Neuronal stem cell (in vitro differentiated cells): ENCODE measurements at regions not wholly inside any gene's neighbourhood (a gene's known extent, or its start where the extent isn't known, plus 50 kb on each side); places are given as distances from the start of the nearest gene placed in this dataset.
"Not testable (repeated sequence)": the region's sequence is repeated elsewhere in the genome, so short reads cannot be mapped to it uniquely, and the experiment has no call there.

ENCODE experiments used
- DNase-seq: peaks from one replicate; pipeline ENCODE4 v3.0.0-alpha.2; 2013; ENCODE audit warnings: low spot score
- H2AFZ ChIP-seq: one replicate; pipeline ENCODE4 v1.6.1; 2013; ENCODE audit warnings: mild to moderate bottlenecking, low read length, inconsistent platforms
- H2AK5ac ChIP-seq: 2 replicates; pipeline ENCODE4 v1.6.1; 2013; ENCODE audit warnings: low read depth, mild to moderate bottlenecking, inconsistent platforms, low read length, moderate library complexity, mixed read lengths
- H2BK120ac ChIP-seq: 2 replicates; pipeline ENCODE4 v1.6.1; 2013; ENCODE audit warnings: low read depth, mild to moderate bottlenecking, inconsistent platforms, low read length, moderate library complexity, mixed read lengths
- H2BK12ac ChIP-seq: one replicate; pipeline ENCODE4 v1.6.1; 2013; ENCODE audit warnings: low read length, inconsistent platforms
- H2BK15ac ChIP-seq: 2 replicates; pipeline ENCODE4 v1.6.1; 2013; ENCODE audit warnings: mild to moderate bottlenecking, low read length, inconsistent platforms, mixed read lengths
- H2BK5ac ChIP-seq: one replicate; pipeline ENCODE4 v1.6.1; 2013; ENCODE audit warnings: inconsistent platforms, mild to moderate bottlenecking, low read length, moderate library complexity
- H3K14ac ChIP-seq: one replicate; pipeline ENCODE4 v1.6.1; 2013; ENCODE audit warnings: low read length, inconsistent platforms
- H3K18ac ChIP-seq: 2 replicates; pipeline ENCODE4 v1.6.1; 2013; ENCODE audit warnings: low read length, inconsistent platforms
- H3K23ac ChIP-seq: 2 replicates; pipeline ENCODE4 v1.6.1; 2013; ENCODE audit warnings: low read depth, mild to moderate bottlenecking, mixed read lengths, low read length, inconsistent platforms; ENCODE audit not compliant: poor library complexity
- H3K27ac ChIP-seq: replicated peaks from 3 replicates; pipeline ENCODE4 v1.5.1; 2013; ENCODE audit warnings: low read length, inconsistent platforms
- H3K27me3 ChIP-seq, 3 experiments: 2 replicates each; pipeline ENCODE4 v1.6.1; 2013; ENCODE audit warnings: low read length in 3 of 3, mild to moderate bottlenecking in 2 of 3, inconsistent platforms in 1 of 3, low read depth in 1 of 3, mixed read lengths in 1 of 3, moderate library complexity in 1 of 3; ENCODE audit not compliant: control insufficient read depth in 3 of 3, insufficient read depth in 3 of 3
- H3K36me3 ChIP-seq, 2 donors: replicated peaks in 1 of 2; 2 replicates each; pipeline ENCODE4 v1.6.1; 2013; ENCODE audit warnings: low read length in 2 of 2; ENCODE audit not compliant: control insufficient read depth in 2 of 2, insufficient read depth in 2 of 2
- H3K4ac ChIP-seq: 2 replicates; pipeline ENCODE4 v1.6.1; 2013; ENCODE audit warnings: inconsistent platforms, mild to moderate bottlenecking, low read length, moderate library complexity
- H3K4me1 ChIP-seq, 2 donors: 1 replicate in 1 of 2; 2 replicates in 1 of 2; pipeline ENCODE4 v1.6.1; 2013; ENCODE audit warnings: low read length in 2 of 2, low read depth in 1 of 2; ENCODE audit not compliant: control insufficient read depth in 2 of 2, insufficient read depth in 1 of 2
- H3K4me2 ChIP-seq: one replicate; pipeline ENCODE4 v1.6.1; 2013; ENCODE audit warnings: mild to moderate bottlenecking, low read length, inconsistent platforms; ENCODE audit not compliant: insufficient read depth, poor library complexity, severe bottlenecking
- H3K4me3 ChIP-seq, 2 donors: 2 replicates each; pipeline ENCODE4 v1.5.1; 2013; ENCODE audit warnings: low read length in 2 of 2, mild to moderate bottlenecking in 2 of 2, inconsistent platforms in 1 of 2, moderate library complexity in 1 of 2
- H3K79me1 ChIP-seq: one replicate; pipeline ENCODE4 v1.6.1; 2013; ENCODE audit warnings: low read depth, mild to moderate bottlenecking, inconsistent platforms, low read length, moderate library complexity
- H3K9ac ChIP-seq: one replicate; pipeline ENCODE4 v1.6.1; 2013; ENCODE audit warnings: mild to moderate bottlenecking, low read depth, low read length, inconsistent platforms; ENCODE audit not compliant: poor library complexity
- H3K9me3 ChIP-seq, 2 donors: replicated peaks in 1 of 2; 2 replicates each; pipeline versions ENCODE3 to v1.6.1; 2013; ENCODE audit warnings: low read length in 2 of 2, mild to moderate bottlenecking in 2 of 2, inconsistent platforms in 1 of 2, low read depth in 1 of 2, mixed read lengths in 1 of 2, moderate library complexity in 1 of 2; ENCODE audit not compliant: control insufficient read depth in 2 of 2, insufficient read depth in 1 of 2
- H4K8ac ChIP-seq: one replicate; pipeline ENCODE4 v1.6.1; 2013; ENCODE audit warnings: low read depth, mild to moderate bottlenecking, inconsistent platforms, low read length, moderate library complexity
- H4K91ac ChIP-seq: one replicate; pipeline ENCODE4 v1.6.1; 2013; ENCODE audit warnings: low read length, low read depth, mild to moderate bottlenecking, inconsistent platforms; ENCODE audit not compliant: poor library complexity
- WGBS, 2 donors: extraction: QIAGEN DNeasy Blood & Tissue Kit; methylation state at CpG; one replicate each; pipeline ENCODE4 v1.1.7; 2013; ENCODE audit warnings: missing lambda C conversion rate in 2 of 2, mixed read lengths in 1 of 2; ENCODE audit not compliant: insufficient read length in 2 of 2, insufficient replicate concordance in 1 of 2; ENCODE audit errors: extremely low coverage in 2 of 2; 5-methylcytosine and 5-hydroxymethylcytosine counted together

DNA sequence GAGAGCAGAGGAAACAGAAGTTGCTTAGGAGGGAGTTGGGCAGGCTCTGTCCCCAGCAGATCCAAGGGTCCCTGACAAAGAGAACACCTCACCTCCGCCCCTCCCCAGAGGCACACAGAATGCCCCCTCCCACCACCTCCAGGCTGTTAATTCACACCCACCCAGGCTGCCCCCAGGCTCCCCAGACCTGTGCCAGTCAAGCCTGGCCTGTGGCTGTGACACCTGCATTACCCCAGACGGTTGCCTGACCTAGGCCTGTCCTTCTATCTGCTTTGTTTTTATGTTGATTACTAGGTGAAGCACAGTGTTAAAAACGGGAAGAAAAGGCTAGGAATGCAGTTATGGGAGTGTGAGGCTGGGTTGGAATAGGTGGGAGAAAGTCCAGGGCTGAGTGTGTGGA is 250.8 kb upstream of the PLGLB2 start:
- not testable (repeated sequence) for H3K23ac ChIP-seq, H2BK120ac ChIP-seq, H2BK5ac ChIP-seq, H3K14ac ChIP-seq, H4K91ac ChIP-seq, H2BK15ac ChIP-seq, H2AK5ac ChIP-seq, H2BK12ac ChIP-seq, H3K36me3 ChIP-seq, H3K18ac ChIP-seq, H3K4me3 ChIP-seq, DNase-seq, H3K79me1 ChIP-seq, H4K8ac ChIP-seq, H3K9ac ChIP-seq, H3K27me3 ChIP-seq, H3K4ac ChIP-seq, H3K27ac ChIP-seq, H3K9me3 ChIP-seq, H2AFZ ChIP-seq, H3K4me2 ChIP-seq, H3K4me1 ChIP-seq
- WGBS, 2 donors: no CpG with 5 or more reads among the region's 3 CpGs

DNA sequence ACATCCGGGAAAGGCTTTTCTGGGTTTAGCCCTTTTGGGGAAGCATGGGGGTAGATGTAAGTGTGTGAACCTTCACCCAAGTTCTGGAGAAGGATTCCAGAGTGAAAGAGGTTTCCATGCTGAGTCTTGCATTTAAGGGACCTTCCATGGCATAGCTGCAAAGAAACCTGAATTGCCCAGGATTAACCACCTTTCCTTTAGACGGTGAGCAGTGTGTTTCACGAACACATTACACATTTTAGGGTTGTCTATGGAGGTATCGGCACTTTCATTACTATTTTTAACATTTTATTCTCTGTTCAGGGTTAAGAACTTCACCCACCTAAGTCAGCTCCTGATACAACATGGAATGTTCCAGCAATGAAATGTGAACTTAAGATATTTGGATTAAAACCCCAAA is 250.2 kb upstream of the PLGLB2 start:
- H3K4me1 ChIP-seq, H2AFZ ChIP-seq, H2BK5ac ChIP-seq, H3K9ac ChIP-seq, H3K9me3 ChIP-seq, H2BK12ac ChIP-seq, H3K4ac ChIP-seq, H3K27me3 ChIP-seq, H3K4me2 ChIP-seq, H2BK15ac ChIP-seq, H3K18ac ChIP-seq, H4K8ac ChIP-seq, DNase-seq, H3K27ac ChIP-seq, H3K23ac ChIP-seq, H3K14ac ChIP-seq, H3K79me1 ChIP-seq, H3K4me3 ChIP-seq, H3K36me3 ChIP-seq, H2AK5ac ChIP-seq, H2BK120ac ChIP-seq, H4K91ac ChIP-seq: not testable (repeated sequence)
- WGBS, 2 donors: no CpG with 5 or more reads among the region's 4 CpGs

DNA sequence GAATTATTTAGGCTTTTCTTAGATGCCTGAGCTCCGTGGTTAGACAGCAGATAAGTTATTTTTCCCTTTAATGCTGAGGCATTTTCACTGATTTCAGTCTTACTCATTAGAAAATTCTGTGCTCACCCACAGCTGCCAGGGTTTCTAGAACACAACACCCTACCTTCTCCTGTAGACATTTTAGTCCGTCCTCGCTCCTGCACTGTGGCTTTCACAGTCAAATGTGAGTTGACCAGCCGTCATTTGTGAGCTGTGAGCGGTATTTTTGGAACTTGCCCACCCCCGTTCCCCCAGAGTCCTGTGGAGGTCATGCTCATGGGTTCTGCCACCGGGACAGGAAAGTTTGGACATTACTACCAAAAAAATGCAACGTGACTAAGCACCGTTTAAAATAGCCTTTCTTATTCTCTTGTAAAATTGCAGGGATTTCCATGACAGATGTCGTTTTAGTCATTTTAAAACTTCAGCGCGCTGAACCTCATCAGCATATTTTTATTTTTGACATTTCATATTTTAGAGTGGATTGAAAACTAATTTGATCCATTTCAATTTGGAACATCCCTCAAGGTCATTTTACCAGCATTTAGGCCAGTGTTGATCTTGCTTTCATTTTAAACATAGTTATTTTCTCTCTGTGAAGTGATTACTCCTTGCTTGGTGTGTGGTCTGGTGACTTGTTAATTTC is 249.6 kb upstream of the PLGLB2 start:
- H4K8ac ChIP-seq, H2AFZ ChIP-seq, H3K9ac ChIP-seq, H2AK5ac ChIP-seq, H2BK12ac ChIP-seq, H2BK120ac ChIP-seq, H3K27ac ChIP-seq, H2BK5ac ChIP-seq, H3K79me1 ChIP-seq, H3K36me3 ChIP-seq, H3K14ac ChIP-seq, H3K4me1 ChIP-seq, DNase-seq, H3K9me3 ChIP-seq, H3K4me2 ChIP-seq, H3K18ac ChIP-seq, H3K27me3 ChIP-seq, H2BK15ac ChIP-seq, H4K91ac ChIP-seq, H3K4me3 ChIP-seq, H3K23ac ChIP-seq, H3K4ac ChIP-seq: not testable (repeated sequence)
- WGBS, 2 donors: no CpG with 5 or more reads among the region's 12 CpGs

DNA sequence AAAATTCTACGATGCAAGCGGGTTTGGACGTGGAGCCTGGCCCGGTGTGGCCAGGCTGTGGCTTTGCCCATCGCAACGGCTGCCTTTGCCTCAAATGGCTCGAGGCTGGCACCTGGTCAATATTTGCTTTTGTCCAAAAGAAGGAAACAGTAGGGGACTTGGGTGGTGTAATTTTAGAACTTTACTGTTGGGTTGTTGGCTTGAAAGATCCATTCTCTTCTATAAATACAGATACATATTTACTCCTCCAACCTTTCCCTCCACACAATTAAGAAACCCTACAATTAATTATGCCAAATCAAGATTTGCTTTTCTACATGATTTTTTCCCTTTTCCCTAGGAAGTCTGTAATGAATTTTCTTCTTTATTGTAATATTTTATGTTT is 249.0 kb upstream of the PLGLB2 start:
- not testable (repeated sequence) for H4K8ac ChIP-seq, H3K4me2 ChIP-seq, H3K14ac ChIP-seq, H3K79me1 ChIP-seq, H3K18ac ChIP-seq, H3K27ac ChIP-seq, H2AK5ac ChIP-seq, H3K23ac ChIP-seq, DNase-seq, H3K4me3 ChIP-seq, H3K9ac ChIP-seq, H2BK15ac ChIP-seq, H2BK120ac ChIP-seq, H3K36me3 ChIP-seq, H3K4ac ChIP-seq, H3K9me3 ChIP-seq, H4K91ac ChIP-seq, H2AFZ ChIP-seq, H2BK12ac ChIP-seq, H3K4me1 ChIP-seq, H2BK5ac ChIP-seq, H3K27me3 ChIP-seq
- no CpG with 5 or more reads among the region's 7 CpGs for WGBS, 2 donors
